ENCODE measurements at regions not wholly inside any gene's neighbourhood (a gene's known extent, or its start where the extent isn't known, plus 50 kb on each side); places are given as distances from the start of the nearest gene placed in this dataset.
A peak's percentile ranks its signal among the peaks of the same experiment; 100 is the strongest.
"Not testable (repeated sequence)": the region's sequence is repeated elsewhere in the genome, so short reads cannot be mapped to it uniquely, and the experiment has no call there.

- FAIRE-seq: no peak
Measured at GRCh38 chr12:107510211-107510610, 175.4 kb upstream of the PWP1 start.

DNA sequence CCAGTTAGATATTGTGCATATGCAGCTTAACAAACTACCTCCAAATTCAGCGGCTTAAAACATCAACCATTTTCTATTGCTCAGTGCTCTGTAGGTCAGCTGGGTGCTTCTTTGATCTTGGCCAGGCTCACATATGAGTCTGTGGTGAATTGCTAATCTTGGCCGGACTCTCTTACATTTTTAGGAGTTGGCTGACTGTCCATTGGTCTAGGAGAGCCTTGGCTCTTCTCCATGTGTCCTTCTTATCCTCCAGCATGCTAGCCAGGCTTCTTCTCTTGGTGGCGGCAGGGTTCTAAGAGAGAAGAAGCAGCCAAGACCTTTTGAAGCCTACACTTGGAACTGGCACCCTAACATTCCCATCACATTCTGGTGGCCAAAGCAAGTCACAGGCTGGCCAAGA is 174.3 kb upstream of the PWP1 start:
- FAIRE-seq: no peak

DNA sequence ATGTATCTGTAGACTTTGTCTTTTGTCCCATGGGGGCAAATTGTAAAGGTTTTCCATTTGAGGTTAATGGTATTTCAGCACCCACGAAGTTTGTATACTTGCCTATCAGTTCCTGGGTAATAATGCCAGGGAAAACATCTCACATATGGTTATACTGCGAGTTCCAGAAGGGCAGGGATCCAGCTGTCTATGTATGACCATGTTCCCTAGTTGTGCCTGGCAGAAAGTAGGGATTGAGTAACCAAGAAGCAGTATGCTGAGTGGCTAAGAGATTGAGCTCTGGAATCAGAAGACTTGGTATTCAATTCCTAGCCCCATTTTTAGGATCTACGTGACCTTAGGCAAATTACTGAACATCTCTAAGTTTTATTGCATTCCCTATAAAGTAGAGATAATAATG is 173.2 kb upstream of the PWP1 start:
- FAIRE-seq: no peak

DNA sequence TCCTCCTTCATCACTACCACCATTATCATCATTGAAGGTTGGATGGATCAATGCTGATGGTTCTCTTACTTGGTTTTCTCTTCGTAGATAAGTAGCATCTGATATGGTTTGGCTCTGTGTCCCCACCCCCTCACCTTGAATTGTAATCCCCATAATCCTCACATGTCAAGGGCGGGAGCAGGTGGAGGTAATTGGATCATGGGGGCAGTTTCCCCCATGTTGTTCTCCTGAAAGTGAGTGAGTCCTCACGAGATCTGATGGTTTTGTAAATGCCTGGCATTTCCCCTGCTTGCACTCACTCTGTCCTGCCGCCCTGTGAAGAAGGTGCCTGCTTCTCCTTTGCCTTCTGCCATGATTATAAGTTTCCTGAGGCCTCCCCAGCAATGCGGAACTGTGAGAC is 172.4 kb upstream of the PWP1 start:
- no peak for FAIRE-seq

- no peak for FAIRE-seq
Measured at GRCh38 chr12:107513636-107514400, 171.8 kb upstream of the PWP1 start.

DNA sequence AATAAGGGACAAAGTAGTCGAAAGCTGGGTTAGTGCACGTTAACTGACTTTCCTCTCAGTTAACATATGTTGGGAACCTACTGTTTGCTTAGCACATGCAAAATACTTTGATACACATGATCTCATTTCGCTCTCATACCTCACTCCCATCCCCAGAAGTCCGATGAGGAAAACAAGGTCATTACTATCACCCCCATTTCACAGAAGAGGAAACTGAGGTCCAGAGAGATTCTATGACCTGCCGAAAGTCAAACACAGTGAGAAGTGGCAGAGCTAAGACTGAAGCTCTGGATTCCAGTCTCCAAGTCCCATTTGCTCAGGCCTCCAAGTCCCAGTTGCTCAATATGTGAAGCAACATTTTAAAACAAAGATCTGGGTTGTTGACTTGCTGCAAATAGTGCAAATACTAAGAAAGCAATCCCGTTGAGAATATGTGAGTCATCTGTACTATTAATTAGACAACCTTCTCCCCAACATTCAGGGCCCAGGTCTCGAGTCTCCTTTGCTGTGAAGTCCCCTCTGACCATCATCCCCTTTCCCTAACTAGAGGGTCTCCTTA is 170.6 kb upstream of the PWP1 start:
- FAIRE-seq: no peak

GRCh38 chr12:107515446-107515958 is 170.1 kb upstream of the PWP1 start:
- peak; percentile 96 for FAIRE-seq

- FAIRE-seq: not testable (repeated sequence)
Measured at GRCh38 chr12:107517816-107518215, 167.8 kb upstream of the PWP1 start.

DNA sequence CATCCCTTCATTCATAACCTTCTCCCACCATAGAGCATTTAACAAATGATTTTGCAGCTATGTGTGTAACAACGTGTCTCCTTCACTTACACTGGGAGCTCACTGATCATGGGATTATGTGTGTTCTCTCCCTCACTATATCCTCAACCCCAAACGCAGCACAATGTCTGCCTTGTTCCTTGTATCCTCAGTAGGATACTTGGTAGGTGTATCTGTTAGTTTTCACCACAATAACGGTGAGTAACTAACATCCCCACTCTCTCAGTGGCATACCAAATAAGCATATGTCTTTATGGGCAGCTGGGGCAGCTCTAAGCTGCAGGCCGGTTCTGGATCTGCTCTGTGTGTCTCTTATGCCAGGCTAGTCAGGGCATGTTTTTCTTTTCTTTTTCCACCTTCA is 166.7 kb upstream of the PWP1 start:
- no peak for FAIRE-seq

- no peak for FAIRE-seq
Measured at GRCh38 chr12:107519906-107520859, 165.4 kb upstream of the PWP1 start.

DNA sequence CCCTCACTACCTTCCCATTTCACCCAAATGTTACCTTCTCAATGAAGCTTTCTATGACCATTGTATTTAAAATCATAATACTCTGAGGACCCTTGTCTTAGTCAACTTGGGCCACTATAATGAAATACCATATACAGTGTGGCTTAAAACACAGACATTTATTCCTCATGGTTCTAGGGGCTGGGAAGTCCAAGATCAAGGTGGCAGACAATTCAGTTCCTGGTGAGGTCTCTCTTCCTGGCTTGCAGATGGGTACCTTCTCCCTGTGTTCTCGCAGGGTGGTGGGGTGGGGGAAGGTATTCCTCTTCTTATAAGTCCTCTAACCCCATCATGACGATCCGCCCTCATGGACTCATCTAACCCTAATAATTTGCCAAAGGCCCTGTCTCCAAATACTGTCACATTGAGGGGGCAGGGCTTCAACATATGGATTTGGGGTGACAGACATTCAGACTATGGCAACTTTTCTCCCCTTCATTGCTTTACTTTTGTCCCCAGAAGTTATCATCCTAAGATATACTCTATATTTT is 163.7 kb upstream of the PWP1 start:
- no peak for FAIRE-seq

DNA sequence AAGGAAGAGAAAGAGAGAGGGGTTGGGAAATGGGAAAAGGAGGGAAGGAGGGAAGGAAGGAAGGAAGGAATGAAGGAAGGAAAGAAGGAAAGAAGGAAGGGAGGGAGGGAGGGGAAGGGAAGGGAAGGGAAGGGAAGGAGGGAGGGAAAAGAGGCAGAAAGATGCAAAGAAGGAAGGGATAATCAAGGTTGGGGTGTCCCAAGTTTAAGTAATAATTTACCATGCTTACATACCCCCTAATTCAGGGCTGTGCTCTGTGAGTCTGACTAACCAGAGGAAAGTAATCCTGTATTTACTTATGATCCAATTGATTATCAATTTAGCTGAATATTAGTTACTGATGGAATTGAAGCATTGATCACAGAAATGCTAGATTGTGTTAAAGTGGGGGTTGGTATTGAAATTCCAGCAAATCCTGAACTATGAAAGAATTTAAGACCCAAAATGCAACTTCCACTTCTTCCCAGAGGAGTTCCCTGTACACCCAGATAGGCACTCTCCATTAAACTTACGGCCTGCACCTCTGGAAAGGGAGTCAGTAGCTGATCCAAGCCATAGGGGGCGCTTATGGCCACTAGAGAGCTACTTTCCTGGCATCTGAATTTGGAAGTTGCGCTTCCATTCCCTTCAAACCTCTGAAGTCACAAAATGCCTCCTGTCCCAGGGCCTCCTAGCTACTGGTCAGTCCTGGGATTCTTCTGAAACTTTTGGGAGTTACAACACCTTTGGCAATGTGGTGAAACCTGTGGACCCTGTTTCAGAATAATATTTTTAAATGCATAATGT is 162.7 kb upstream of the PWP1 start:
- FAIRE-seq: no peak

DNA sequence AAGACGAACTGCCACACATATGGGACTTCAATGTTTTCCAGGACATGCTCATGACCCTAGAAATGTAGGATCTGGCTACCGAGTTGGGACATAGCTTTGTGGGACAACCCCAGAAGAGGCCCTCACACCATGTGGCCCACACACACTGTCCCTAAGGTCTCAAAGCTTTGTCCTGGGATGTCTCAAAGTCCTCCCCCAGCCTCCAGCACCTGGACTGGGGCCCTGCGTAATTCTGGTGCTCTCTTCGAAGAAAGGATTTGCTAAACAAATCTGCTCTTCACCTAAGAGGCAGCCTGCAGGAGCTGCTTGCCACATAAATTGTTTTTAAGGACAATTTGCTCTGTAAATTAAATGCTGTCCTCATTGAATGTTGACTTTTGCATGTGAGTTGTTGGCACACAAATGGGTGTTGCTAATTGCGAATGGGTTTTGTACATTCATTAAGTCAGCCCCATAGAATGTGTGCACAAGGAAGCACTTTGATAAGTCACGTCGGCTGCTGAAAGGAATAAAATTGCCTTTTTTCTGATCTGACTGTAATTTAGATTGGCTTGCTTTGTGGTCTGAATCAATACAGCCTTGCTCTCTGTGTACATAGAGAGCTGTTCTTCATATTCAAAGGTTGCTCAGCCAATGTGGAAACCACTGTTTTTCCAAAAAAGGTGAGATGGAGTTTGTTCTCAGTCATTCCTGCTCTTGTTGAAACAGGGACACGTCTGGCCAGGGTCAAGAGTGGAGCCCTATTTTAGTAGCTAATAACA is 161.6 kb upstream of the PWP1 start:
- FAIRE-seq: peak; percentile 82

DNA sequence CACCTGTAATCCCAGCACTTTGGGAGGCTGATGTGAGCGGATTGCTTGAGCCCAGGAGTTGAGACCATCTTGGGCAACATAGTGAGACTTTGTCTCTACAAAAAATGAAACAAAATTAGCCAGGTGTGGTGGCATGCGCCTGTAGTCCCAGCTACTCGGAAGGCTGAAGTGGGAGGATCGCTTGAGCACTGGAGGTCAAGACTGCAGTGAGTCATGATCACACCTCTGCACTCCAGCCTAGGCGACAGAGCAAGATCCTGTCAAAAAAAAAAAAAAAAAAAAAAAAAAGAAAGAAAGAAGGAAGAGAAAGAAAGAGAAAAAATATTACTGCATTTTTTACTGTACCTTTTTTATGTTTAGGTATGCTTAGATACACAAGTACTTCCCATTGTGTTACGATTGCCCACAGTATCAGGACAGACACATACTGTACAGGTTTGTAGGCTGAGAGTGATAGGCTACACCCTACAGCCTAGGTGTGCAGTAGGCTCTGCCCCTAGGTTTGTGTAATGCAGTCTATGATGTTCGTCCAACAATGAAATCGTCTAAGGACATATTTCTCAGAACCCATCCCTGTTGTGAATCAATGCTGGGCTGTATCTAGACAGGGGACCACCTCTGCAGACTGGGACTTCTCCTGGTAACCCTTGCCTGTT is 160.4 kb upstream of the PWP1 start:
- no peak for FAIRE-seq

DNA sequence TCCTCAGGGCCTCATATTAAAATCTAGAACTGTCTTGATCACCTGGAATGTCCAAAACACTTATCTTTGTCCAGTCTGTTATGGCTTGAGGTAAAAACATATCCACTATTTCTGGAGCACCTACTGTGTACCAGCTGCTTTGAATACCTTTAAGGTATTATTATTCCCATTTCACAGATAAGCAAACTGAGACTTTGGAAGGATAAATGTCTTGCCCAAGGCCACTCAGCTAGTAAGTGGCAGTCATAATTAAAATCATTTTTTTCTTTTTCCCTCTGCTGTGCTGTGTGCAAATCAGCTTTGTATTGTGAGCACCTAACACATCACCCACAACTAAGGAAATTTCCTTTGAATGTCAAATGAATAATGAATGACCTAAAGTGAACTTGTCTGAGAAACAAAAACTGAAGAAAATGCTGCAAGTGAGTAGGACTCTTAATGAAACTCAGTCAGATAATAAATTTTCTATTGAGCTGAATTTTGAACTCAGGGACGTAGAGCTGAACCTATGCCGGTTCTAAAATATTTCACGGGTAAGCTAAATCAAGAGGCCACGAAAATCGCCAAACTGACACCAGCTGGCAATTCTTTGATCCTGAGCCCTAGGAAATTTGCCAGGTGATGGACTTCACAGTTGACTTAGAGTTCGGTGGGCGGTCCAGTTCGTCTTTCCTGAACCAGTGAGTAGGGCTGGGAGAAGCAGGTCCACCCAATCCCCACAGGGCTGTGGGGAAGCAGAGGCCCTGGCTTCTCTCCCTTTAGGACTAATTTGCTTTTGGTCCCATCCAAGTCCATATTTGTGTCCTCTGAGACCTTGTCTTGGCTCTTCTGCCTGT is 159.7 kb upstream of the PWP1 start:
- FAIRE-seq: no peak

- FAIRE-seq: no peak
Measured at GRCh38 chr12:107526555-107527180, 158.9 kb upstream of the PWP1 start.

- no peak for FAIRE-seq
Measured at GRCh38 chr12:107528731-107529365, 156.8 kb upstream of the PWP1 start.

- FAIRE-seq: no peak
Measured at GRCh38 chr12:107529991-107530390, 155.6 kb upstream of the PWP1 start.

DNA sequence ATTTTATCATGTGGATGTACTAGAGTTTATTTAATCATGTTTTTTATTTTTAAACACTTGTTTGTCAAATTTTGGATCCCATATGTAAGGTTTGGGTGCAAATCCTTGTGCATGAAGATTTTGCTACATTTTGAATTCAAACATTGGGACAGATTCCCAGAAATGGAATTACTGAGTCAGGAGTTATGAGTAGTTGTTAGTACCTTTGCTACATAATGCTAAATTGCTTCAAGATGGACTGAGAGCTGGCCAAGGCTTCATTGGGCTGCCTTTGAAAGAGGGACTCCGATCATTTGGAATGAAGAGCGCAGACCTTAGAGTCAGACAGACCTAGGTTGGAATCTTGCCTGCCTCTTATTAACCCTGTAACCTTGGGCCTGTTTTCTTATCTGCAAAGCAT is 154.9 kb upstream of the PWP1 start:
- FAIRE-seq: no peak

Data from islet of Langerhans (tissue), 1 donor.